ENCODE measurements at regions not wholly inside any gene's neighbourhood (a gene's known extent, or its start where the extent isn't known, plus 50 kb on each side); places are given as distances from the start of the nearest gene placed in this dataset.

DNA sequence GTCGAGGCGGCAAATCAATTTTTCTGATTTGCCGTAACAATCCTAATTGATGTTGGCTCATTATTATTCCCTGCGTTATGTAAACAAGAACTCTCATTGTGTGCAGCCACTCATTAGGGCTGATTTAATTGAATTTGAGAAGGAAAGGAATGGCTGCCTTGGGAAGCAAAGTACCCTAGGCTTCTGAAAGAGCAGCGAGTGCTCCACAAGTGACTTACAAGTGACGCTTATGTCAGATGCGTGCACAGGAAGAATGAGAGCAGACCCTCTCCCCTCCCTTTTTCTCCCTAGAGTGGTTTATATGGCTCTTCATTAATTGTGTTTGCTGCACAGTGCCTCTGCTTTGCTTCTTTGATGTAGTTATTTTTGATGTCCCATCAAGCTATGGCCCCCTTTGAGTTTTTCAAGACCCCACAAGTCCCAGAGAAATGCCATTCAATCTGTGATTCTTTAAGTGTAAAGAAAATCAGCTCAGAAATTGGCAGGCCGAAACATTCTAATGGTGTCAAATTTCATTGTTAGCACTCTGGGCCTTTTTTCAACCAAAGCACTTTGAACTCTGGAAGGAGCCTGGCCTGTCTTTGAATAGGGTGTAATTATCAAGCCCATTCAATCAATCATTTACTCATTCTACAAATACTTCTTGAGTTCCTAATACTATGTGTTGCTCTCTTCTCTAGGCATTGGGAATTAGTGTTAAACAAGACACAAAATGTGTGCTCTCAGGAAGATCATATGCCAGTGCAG lies 86.8 kb upstream of the VAV3 start:
- Histone ChIP-seq H3K4me3 (replicated peaks in 1 of 2; ENCODE audit: low read depth in 1 of 2, low read length in 2 of 2) (no peak overlapping the region), H4K20me1 (ENCODE audit: insufficient read depth) (no peaks in the 10 kb centered on the region), H3K4me2 (ENCODE audit: low read length) (no peak overlapping the region), H3K79me2 (ENCODE audit: insufficient read depth, low read length) (no peaks in the 10 kb centered on the region), H3K4me1 (ENCODE audit: control insufficient read depth in 1 of 2, insufficient read depth in 2 of 2, low read length in 2 of 2) (no peaks in the 10 kb centered on the region), H2AFZ (ENCODE audit: low read depth, low read length, poor library complexity, severe bottlenecking) (no peak overlapping the region), H3K27me3 (ENCODE audit: insufficient read depth, low read length) (peaks cover 34% of the 10 kb centered on the region), H3K9me2 (ENCODE audit: insufficient read depth) (no peaks in the 10 kb centered on the region), H3K9me3 (ENCODE audit: control insufficient read depth in 1 of 2, insufficient read depth in 1 of 2, low read depth in 1 of 2, low read length in 2 of 2) (no peaks in the 10 kb centered on the region), H3K9ac (ENCODE audit: low read length) (no peak overlapping the region), H3K27ac (ENCODE audit: low read depth, low read length) (no peak overlapping the region), H3K36me3 (ENCODE audit: control insufficient read depth in 1 of 2, insufficient read depth in 2 of 2, low read length in 2 of 2) (no peaks in the 10 kb centered on the region)
- no peak for ATAC-seq
- DNase-seq (ENCODE audit: low read depth, low spot score), result no peak
- ChIA-PET CTCF (no interaction called here), RAD21 (ENCODE audit: low non-redundant PET in 1 of 2, low total read pairs in 2 of 2, uncharacterized antibody in 2 of 2, unreplicated experiment in 2 of 2) (no interaction called here), POLR2A (no interaction called here)
- BruUV-seq (replicated peaks), result no TSS peak
- TF ChIP-seq, protein P1, sequence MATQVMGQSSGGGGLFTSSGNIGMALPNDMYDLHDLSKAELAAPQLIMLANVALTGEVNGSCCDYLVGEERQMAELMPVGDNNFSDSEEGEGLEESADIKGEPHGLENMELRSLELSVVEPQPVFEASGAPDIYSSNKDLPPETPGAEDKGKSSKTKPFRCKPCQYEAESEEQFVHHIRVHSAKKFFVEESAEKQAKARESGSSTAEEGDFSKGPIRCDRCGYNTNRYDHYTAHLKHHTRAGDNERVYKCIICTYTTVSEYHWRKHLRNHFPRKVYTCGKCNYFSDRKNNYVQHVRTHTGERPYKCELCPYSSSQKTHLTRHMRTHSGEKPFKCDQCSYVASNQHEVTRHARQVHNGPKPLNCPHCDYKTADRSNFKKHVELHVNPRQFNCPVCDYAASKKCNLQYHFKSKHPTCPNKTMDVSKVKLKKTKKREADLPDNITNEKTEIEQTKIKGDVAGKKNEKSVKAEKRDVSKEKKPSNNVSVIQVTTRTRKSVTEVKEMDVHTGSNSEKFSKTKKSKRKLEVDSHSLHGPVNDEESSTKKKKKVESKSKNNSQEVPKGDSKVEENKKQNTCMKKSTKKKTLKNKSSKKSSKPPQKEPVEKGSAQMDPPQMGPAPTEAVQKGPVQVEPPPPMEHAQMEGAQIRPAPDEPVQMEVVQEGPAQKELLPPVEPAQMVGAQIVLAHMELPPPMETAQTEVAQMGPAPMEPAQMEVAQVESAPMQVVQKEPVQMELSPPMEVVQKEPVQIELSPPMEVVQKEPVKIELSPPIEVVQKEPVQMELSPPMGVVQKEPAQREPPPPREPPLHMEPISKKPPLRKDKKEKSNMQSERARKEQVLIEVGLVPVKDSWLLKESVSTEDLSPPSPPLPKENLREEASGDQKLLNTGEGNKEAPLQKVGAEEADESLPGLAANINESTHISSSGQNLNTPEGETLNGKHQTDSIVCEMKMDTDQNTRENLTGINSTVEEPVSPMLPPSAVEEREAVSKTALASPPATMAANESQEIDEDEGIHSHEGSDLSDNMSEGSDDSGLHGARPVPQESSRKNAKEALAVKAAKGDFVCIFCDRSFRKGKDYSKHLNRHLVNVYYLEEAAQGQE (IDR thresholded peaks at IDR 0.05; ENCODE audit: low read depth), result no peak
- TF ChIP-seq, protein P2, sequence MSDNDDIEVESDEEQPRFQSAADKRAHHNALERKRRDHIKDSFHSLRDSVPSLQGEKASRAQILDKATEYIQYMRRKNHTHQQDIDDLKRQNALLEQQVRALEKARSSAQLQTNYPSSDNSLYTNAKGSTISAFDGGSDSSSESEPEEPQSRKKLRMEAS (IDR thresholded peaks at IDR 0.05), result no peak
- TF ChIP-seq POLR2AphosphoS5 (IDR thresholded peaks at IDR 0.05; ENCODE audit: low read depth, low read length) (no peak), ELF1 (IDR thresholded peaks at IDR 0.05; ENCODE audit: borderline replicate concordance, low read depth) (no peak), EZH2 (IDR thresholded peaks at IDR 0.05) (no peak), EGR1 (IDR thresholded peaks at IDR 0.05; ENCODE audit: low read depth) (no peak), SRF (IDR thresholded peaks at IDR 0.05; ENCODE audit: low read depth) (no peak), CBX3 (IDR thresholded peaks at IDR 0.05; ENCODE audit: low read depth) (no peak), RAD21 (IDR thresholded peaks at IDR 0.05; ENCODE audit: low read depth) (no peak), FOSL1 (IDR thresholded peaks at IDR 0.05; ENCODE audit: low read depth) (no peak), POLR2A (IDR thresholded peaks at IDR 0.05; ENCODE audit: borderline replicate concordance, extremely low read depth, insufficient read depth, insufficient read length) (no peak), TCF7L2 (IDR thresholded peaks at IDR 0.05; ENCODE audit: borderline replicate concordance, extremely low read depth, insufficient read depth, insufficient read length) (no peak), CEBPB (IDR thresholded peaks at IDR 0.05; ENCODE audit: low read depth) (no peak)
- TF ChIP-seq, protein P3, sequence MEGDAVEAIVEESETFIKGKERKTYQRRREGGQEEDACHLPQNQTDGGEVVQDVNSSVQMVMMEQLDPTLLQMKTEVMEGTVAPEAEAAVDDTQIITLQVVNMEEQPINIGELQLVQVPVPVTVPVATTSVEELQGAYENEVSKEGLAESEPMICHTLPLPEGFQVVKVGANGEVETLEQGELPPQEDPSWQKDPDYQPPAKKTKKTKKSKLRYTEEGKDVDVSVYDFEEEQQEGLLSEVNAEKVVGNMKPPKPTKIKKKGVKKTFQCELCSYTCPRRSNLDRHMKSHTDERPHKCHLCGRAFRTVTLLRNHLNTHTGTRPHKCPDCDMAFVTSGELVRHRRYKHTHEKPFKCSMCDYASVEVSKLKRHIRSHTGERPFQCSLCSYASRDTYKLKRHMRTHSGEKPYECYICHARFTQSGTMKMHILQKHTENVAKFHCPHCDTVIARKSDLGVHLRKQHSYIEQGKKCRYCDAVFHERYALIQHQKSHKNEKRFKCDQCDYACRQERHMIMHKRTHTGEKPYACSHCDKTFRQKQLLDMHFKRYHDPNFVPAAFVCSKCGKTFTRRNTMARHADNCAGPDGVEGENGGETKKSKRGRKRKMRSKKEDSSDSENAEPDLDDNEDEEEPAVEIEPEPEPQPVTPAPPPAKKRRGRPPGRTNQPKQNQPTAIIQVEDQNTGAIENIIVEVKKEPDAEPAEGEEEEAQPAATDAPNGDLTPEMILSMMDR (IDR thresholded peaks at IDR 0.05 in 2 of 3, conservative IDR thresholded peaks at IDR 0.05 in 1 of 3; ENCODE audit: borderline replicate concordance in 1 of 3, insufficient read depth in 1 of 3, low read depth in 2 of 3, low read length in 2 of 3), result no peak
- intact Hi-C loops (cut with micrococcal nuclease), result no loop called here

Data from HCT116 (cell line).